Calu3 (cell line): ENCODE measurements at regions not wholly inside any gene's neighbourhood (a gene's known extent, or its start where the extent isn't known, plus 50 kb on each side); places are given as distances from the start of the nearest gene placed in this dataset.

Experiments used
- BruUV-seq: library from RNA; stranded (reverse); fragments of 400-500 nt; replicated peaks from 2 replicates; lab custom pipeline; 2021; lab: Mats Ljungman, UMichigan
- CTCF ChIA-PET: fragments of 300-600 bp; sonication (Branson Sonifier 250); formaldehyde crosslinking; loops from one replicate; lab custom pipeline; 2022; ENCODE audit warnings: antibody characterized with exemption; lab: Charles Lee
- DNase-seq: peaks from one replicate; pipeline ENCODE4 v3.0.0; 2022
- H3K27ac Mint-ChIP-seq: one replicate; pipeline ENCODE4 v1.8.0; 2022; ENCODE audit warnings: mixed read lengths; ENCODE audit not compliant: unreplicated experiment
- H3K27me3 Mint-ChIP-seq: one replicate; pipeline ENCODE4 v1.8.0; 2022; ENCODE audit warnings: mixed read lengths; ENCODE audit not compliant: unreplicated experiment
- H3K36me3 Mint-ChIP-seq: one replicate; pipeline ENCODE4 v1.8.0; 2022; ENCODE audit warnings: mild to moderate bottlenecking, moderate library complexity, mixed read lengths; ENCODE audit not compliant: insufficient read depth, unreplicated experiment
- H3K4me1 Mint-ChIP-seq: one replicate; pipeline ENCODE4 v1.8.0; 2022; ENCODE audit warnings: mild to moderate bottlenecking, low read depth, mixed read lengths; ENCODE audit not compliant: unreplicated experiment
- H3K4me3 Mint-ChIP-seq: one replicate; pipeline ENCODE4 v1.8.0; 2022; ENCODE audit warnings: mild to moderate bottlenecking, low read depth, moderate library complexity, mixed read lengths; ENCODE audit not compliant: unreplicated experiment
- H3K9me3 Mint-ChIP-seq: one replicate; pipeline ENCODE4 v1.8.0; 2022; ENCODE audit warnings: low read depth, mixed read lengths; ENCODE audit not compliant: unreplicated experiment
- CTCF ChIP-seq: fragments of 200-600 bp; IDR thresholded peaks from one replicate; pipeline ENCODE4 v1.8.0; 2022; ENCODE audit warnings: antibody characterized with exemption; ENCODE audit not compliant: unreplicated experiment
- intact Hi-C: fragments of 100-400 bp; cut with micrococcal nuclease; formaldehyde crosslinking; loops from one replicate; pipeline ENCODE4 v1.10.0; 2022; ENCODE audit not compliant: unreplicated experiment

DNA sequence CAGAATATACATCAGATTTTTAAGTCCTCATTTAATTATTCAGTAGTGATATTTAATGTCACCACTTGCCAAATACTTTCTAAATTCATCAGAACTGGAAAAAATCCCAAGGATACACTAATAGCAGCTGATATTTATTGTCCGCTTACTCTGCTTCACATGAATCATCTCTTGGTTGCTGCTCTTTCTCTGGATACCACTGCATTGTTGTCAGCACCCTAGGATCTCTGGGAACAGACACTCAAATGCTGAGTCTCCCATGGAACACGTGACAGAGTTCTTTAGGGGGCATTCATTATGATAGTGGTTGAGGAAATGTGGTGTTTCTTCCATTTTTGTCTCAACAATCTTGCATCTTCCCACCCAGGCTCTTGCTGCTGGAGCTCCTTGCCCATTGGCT, 318.0 kb downstream of the RFPL4B start:
- CTCF ChIA-PET, result interaction anchor here (0.9 kb wide), 2 partner anchors 358 to 918 kb away, joined by 3 to 7 read pairs; no protein-coding TSS in a partner anchor
- no peak for DNase-seq
- no peak for TF ChIP-seq CTCF
- no peaks in the 10 kb centered on the region for H3K9me3 Mint-ChIP-seq
- no TSS peak for BruUV-seq
- H3K4me3 Mint-ChIP-seq, result no peak overlapping the region
- no peaks in the 10 kb centered on the region for H3K27me3 Mint-ChIP-seq
- intact Hi-C loops, result no loop called here
- no peaks in the 10 kb centered on the region for H3K36me3 Mint-ChIP-seq
- H3K4me1 Mint-ChIP-seq, result no peaks in the 10 kb centered on the region
- H3K27ac Mint-ChIP-seq, result no peak overlapping the region

DNA sequence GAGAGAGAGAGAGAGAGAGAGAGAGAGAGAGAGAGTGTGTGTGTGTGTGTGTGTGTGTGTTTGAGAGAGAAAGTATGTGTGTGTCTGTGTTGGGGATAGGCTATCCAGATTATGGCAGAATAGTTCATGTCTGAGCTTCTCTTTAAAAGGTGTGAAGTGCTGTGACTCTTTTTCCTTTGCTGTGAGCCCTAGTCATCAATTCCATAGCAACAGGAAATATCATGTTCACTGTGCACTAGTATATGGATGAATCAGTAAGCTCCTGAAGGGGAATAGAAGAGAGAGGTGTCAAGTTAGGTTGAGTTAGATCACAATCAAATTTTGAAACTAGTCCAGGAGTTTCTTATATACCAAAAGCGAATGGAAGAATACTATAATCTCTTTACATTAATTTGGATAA, 318.7 kb downstream of the RFPL4B start:
- DNase-seq, result no peak
- CTCF ChIA-PET, result interaction anchor here (0.8 to 0.9 kb wide), 3 partner anchors 359 to 942 kb away, joined by 3 to 7 read pairs (median 6); no protein-coding TSS in a partner anchor
- no TSS peak for BruUV-seq
- H3K4me1 Mint-ChIP-seq, result no peaks in the 10 kb centered on the region
- H3K9me3 Mint-ChIP-seq, result no peaks in the 10 kb centered on the region
- H3K36me3 Mint-ChIP-seq, result no peaks in the 10 kb centered on the region
- TF ChIP-seq CTCF, result no peak
- H3K27me3 Mint-ChIP-seq, result no peaks in the 10 kb centered on the region
- intact Hi-C loops, result no loop called here
- no peak overlapping the region for H3K27ac Mint-ChIP-seq
- H3K4me3 Mint-ChIP-seq, result no peak overlapping the region

DNA sequence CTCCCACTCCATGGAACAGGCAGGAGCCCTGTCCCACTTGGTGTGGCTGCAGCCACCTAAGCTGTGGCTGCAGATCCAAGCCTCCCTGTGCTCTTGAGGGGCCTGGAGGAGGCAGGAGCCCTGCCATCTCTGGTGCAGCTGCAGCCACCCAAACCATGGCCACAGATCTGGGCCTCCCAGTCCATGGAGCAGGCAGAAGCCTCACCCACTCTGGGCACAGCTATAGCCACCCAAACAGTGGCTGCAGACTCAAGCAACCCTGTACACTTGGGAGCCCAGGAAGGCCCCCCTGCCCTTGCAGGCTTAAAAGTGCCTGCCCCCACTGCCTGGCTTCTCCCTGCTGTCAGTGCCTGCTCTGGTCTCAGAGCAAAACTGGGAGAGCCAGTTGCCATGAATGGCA, 320.3 kb downstream of the RFPL4B start:
- no peak for TF ChIP-seq CTCF
- no TSS peak for BruUV-seq

DNA sequence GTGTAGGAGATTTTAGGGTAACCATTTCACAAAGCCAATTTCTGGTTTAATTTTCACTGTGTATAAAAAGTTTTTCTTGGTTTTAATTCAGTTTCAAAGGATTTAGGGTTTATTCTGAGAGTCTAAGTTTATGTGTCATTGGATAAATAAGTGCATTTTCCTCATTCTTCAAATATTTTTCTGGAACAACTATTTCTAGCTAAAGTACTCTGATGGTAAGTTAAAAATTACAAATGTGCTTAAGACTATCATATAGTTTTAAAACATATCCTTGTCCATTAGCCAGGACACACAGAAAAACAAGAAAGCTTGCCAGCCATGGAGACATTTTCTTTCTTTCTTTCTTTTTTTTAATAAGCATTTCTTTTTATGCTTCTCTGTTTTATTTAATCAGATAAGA, 333.0 kb downstream of the RFPL4B start:
- intact Hi-C loops, result no loop called here
- CTCF ChIA-PET, result no interaction called here
- no peak overlapping the region for H3K4me3 Mint-ChIP-seq
- no peak overlapping the region for H3K27ac Mint-ChIP-seq
- TF ChIP-seq CTCF, result no peak
- peaks cover 8% of the 10 kb centered on the region for H3K4me1 Mint-ChIP-seq
- BruUV-seq, result no TSS peak
- H3K36me3 Mint-ChIP-seq, result no peaks in the 10 kb centered on the region
- H3K27me3 Mint-ChIP-seq, result no peaks in the 10 kb centered on the region
- no peaks in the 10 kb centered on the region for H3K9me3 Mint-ChIP-seq
- DNase-seq, result no peak

More for the DNA sequence above, 320.3 kb downstream of the RFPL4B start:
- H3K4me1 Mint-ChIP-seq, result no peaks in the 10 kb centered on the region
- no peak overlapping the region for H3K27ac Mint-ChIP-seq
- H3K9me3 Mint-ChIP-seq, result no peaks in the 10 kb centered on the region
- DNase-seq, result no peak
- intact Hi-C loops, result no loop called here
- no peak overlapping the region for H3K4me3 Mint-ChIP-seq
- H3K36me3 Mint-ChIP-seq, result no peaks in the 10 kb centered on the region
- CTCF ChIA-PET, result no interaction called here
- H3K27me3 Mint-ChIP-seq, result no peaks in the 10 kb centered on the region
